ENCODE measurements at regions not wholly inside any gene's neighbourhood (a gene's known extent, or its start where the extent isn't known, plus 50 kb on each side); places are given as distances from the start of the nearest gene placed in this dataset.

DNA sequence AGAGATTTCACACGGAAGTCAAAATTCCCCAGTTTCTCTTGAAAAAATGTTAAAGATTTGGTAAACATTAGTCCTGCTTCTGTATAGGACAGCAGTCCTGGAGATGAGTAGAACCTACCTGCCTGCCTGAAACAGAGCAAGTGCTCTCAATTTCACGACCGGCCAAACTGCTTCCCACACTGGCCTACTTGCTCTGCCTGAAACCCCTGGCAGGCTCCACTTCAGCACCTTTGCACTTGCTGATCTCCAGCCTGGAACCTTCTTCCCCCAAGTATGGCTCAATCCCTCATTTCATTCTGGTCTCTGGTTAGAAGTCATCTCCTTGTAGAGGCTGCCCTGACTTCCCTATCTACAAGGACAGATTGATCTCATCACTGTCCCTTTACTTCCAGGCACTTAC is 271.4 kb downstream of the DLEU7 start:
- H3K4me3 ChIP-seq (ENCODE audit: insufficient read depth, low read depth, low read length): no peak overlapping the region
- no peak overlapping the region for H2BK120ac ChIP-seq (ENCODE audit: low read depth, low read length)
- no peak overlapping the region for H3K27ac ChIP-seq (ENCODE audit: insufficient read depth, low read length)
- no peaks in the 10 kb centered on the region for H3K9me1 ChIP-seq (ENCODE audit: insufficient read depth, low read length)
- H4K20me1 ChIP-seq (ENCODE audit: insufficient read depth, low read length): no peaks in the 10 kb centered on the region
- no peak overlapping the region for H3K4ac ChIP-seq (ENCODE audit: low read depth, low read length)
- BruUV-seq (replicated peaks): no TSS peak
- no peaks in the 10 kb centered on the region for H3K4me1 ChIP-seq (ENCODE audit: control insufficient read depth, insufficient read depth, low read length)
- H3K27me3 ChIP-seq (ENCODE audit: control insufficient read depth, insufficient read depth, low read length): peaks cover 14% of the 10 kb centered on the region
- H3K4me2 ChIP-seq (ENCODE audit: low read depth, low read length): no peak overlapping the region
- H2AFZ ChIP-seq (replicated peaks; ENCODE audit: low read length, poor library complexity): no peak overlapping the region
- H2BK15ac ChIP-seq (ENCODE audit: low read depth, low read length): no peak overlapping the region
- H2AK5ac ChIP-seq (ENCODE audit: low read depth, low read length): no peak overlapping the region
- H2BK20ac ChIP-seq (ENCODE audit: low read depth, low read length): no peak overlapping the region
- no peak overlapping the region for H3K18ac ChIP-seq (ENCODE audit: low read depth, low read length)
- TF ChIP-seq MAZ (IDR thresholded peaks at IDR 0.05; ENCODE audit: borderline replicate concordance, low read depth, low read length) (no peak), CHD1 (IDR thresholded peaks at IDR 0.05; ENCODE audit: low read depth, low read length) (no peak), RAD21 (IDR thresholded peaks at IDR 0.05; ENCODE audit: low read length) (no peak), POLR2A (IDR thresholded peaks at IDR 0.05; ENCODE audit: low read depth, low read length) (no peak), CEBPB (IDR thresholded peaks at IDR 0.05; ENCODE audit: low read depth, low read length) (no peak), SMC3 (IDR thresholded peaks at IDR 0.05; ENCODE audit: low read depth, low read length) (no peak), FOS (IDR thresholded peaks at IDR 0.05; ENCODE audit: low read depth, low read length) (no peak), BHLHE40 (IDR thresholded peaks at IDR 0.05; ENCODE audit: low read depth, low read length) (no peak), RCOR1 (IDR thresholded peaks at IDR 0.05; ENCODE audit: insufficient replicate concordance, low read length) (no peak), RFX5 (IDR thresholded peaks at IDR 0.05; ENCODE audit: low read depth, low read length) (no peak), NFE2L2 (IDR thresholded peaks at IDR 0.05; ENCODE audit: low read depth, low read length) (no peak), MAFK (IDR thresholded peaks at IDR 0.05; ENCODE audit: low read depth, low read length) (no peak)
- TF ChIP-seq, protein P1, sequence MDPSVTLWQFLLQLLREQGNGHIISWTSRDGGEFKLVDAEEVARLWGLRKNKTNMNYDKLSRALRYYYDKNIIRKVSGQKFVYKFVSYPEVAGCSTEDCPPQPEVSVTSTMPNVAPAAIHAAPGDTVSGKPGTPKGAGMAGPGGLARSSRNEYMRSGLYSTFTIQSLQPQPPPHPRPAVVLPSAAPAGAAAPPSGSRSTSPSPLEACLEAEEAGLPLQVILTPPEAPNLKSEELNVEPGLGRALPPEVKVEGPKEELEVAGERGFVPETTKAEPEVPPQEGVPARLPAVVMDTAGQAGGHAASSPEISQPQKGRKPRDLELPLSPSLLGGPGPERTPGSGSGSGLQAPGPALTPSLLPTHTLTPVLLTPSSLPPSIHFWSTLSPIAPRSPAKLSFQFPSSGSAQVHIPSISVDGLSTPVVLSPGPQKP (IDR thresholded peaks at IDR 0.05; ENCODE audit: borderline replicate concordance, low read depth, low read length): no peak
- TF ChIP-seq, protein P2, sequence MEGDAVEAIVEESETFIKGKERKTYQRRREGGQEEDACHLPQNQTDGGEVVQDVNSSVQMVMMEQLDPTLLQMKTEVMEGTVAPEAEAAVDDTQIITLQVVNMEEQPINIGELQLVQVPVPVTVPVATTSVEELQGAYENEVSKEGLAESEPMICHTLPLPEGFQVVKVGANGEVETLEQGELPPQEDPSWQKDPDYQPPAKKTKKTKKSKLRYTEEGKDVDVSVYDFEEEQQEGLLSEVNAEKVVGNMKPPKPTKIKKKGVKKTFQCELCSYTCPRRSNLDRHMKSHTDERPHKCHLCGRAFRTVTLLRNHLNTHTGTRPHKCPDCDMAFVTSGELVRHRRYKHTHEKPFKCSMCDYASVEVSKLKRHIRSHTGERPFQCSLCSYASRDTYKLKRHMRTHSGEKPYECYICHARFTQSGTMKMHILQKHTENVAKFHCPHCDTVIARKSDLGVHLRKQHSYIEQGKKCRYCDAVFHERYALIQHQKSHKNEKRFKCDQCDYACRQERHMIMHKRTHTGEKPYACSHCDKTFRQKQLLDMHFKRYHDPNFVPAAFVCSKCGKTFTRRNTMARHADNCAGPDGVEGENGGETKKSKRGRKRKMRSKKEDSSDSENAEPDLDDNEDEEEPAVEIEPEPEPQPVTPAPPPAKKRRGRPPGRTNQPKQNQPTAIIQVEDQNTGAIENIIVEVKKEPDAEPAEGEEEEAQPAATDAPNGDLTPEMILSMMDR (conservative IDR thresholded peaks at IDR 0.05; ENCODE audit: low read depth, low read length): no peak
- no peak overlapping the region for H3K9ac ChIP-seq (ENCODE audit: low read depth, low read length)
- ChIA-PET CTCF (no interaction called here), POLR2A (ENCODE audit: unreplicated experiment) (no interaction called here)
- ATAC-seq (ENCODE audit: low read depth): no peak
- no peak overlapping the region for H4K91ac ChIP-seq (ENCODE audit: insufficient read depth, low read depth, low read length)
- no peak overlapping the region for H3K56ac ChIP-seq (ENCODE audit: extremely low read depth, insufficient read depth, low read length)
- no peak overlapping the region for H3K23ac ChIP-seq (ENCODE audit: low read depth, low read length)
- DNase-seq: no peak
- H2AK9ac ChIP-seq (replicated peaks; ENCODE audit: low read depth, low read length, poor library complexity): no peak overlapping the region
- no peak overlapping the region for H3K14ac ChIP-seq (replicated peaks; ENCODE audit: low read depth, low read length)
- H2BK5ac ChIP-seq (ENCODE audit: low read depth, low read length, poor library complexity, severe bottlenecking): no peak overlapping the region
- dilution Hi-C loops (cut with HindIII; ENCODE audit: low sequenced_read_pairs, unreplicated experiment) (no loop called here), in situ Hi-C loops (cut with MboI; ENCODE audit: low sequenced_read_pairs) (no loop called here), intact Hi-C loops (cut with micrococcal nuclease) (no loop called here)
- no CpG with 5 or more reads among the region's 3 CpGs for WGBS, 2 experiments (ENCODE audit: extremely low coverage in 2 of 2, insufficient read length in 1 of 2)
- no peaks in the 10 kb centered on the region for H3K79me1 ChIP-seq (ENCODE audit: low read depth in 1 of 2, low read length in 2 of 2)
- no peak overlapping the region for H4K5ac ChIP-seq (ENCODE audit: low read depth, low read length)
- no peak overlapping the region for H4K8ac ChIP-seq (ENCODE audit: low read depth in 2 of 2, low read length in 2 of 2)
- H3K9me3 ChIP-seq (ENCODE audit: control insufficient read depth, insufficient read depth, low read length): peaks cover 1% of the 10 kb centered on the region; the same call in 1 of the 2 replicates
- no peaks in the 10 kb centered on the region for H3K36me3 ChIP-seq (ENCODE audit: control insufficient read depth, insufficient read depth, low read length)
